ENCODE measurements at regions not wholly inside any gene's neighbourhood (a gene's known extent, or its start where the extent isn't known, plus 50 kb on each side); places are given as distances from the start of the nearest gene placed in this dataset.

- Histone ChIP-seq H3K4me2 (ENCODE audit: insufficient read depth, low read length) (peak overlapping the region; percentile 21), H3K79me2 (ENCODE audit: insufficient read depth, low read length) (no peaks in the 10 kb centered on the region), H3K4me1 (ENCODE audit: insufficient read depth, low read length) (peaks cover 5% of the 10 kb centered on the region), H4K20me1 (ENCODE audit: insufficient read depth, low read length) (no peaks in the 10 kb centered on the region), H3K27ac (ENCODE audit: low read depth, low read length) (no peak overlapping the region), H2AFZ (ENCODE audit: low read length) (no peak overlapping the region), H3K36me3 (ENCODE audit: insufficient read depth, low read length) (no peaks in the 10 kb centered on the region), H3K27me3 (ENCODE audit: insufficient read depth, low read length) (no peaks in the 10 kb centered on the region), H3K4me3 (ENCODE audit: insufficient read depth, low read length) (no peak overlapping the region), H3K9me3 (ENCODE audit: low read depth, low read length) (no peaks in the 10 kb centered on the region)
- TF ChIP-seq CTCF (IDR thresholded peaks at IDR 0.05; ENCODE audit: extremely low read depth, low read depth, low read length), result no peak
- DNase-seq (ENCODE audit: insufficient read length, low spot score, missing footprints), result no peak
Measured at GRCh38 chr2:186339716-186340115, 146.3 kb upstream of the ZC3H15 start.

- H3K9me3 ChIP-seq (ENCODE audit: low read depth, low read length), result no peaks in the 10 kb centered on the region
- H3K4me1 ChIP-seq (ENCODE audit: insufficient read depth, low read length), result peaks cover 5% of the 10 kb centered on the region
- H4K20me1 ChIP-seq (ENCODE audit: insufficient read depth, low read length), result no peaks in the 10 kb centered on the region
- no peak overlapping the region for H2AFZ ChIP-seq (ENCODE audit: low read length)
- no peak overlapping the region for H3K4me2 ChIP-seq (ENCODE audit: insufficient read depth, low read length)
- H3K4me3 ChIP-seq (ENCODE audit: insufficient read depth, low read length), result no peak overlapping the region
- H3K79me2 ChIP-seq (ENCODE audit: insufficient read depth, low read length), result no peaks in the 10 kb centered on the region
- no peak for TF ChIP-seq CTCF (IDR thresholded peaks at IDR 0.05; ENCODE audit: extremely low read depth, low read depth, low read length)
- DNase-seq (ENCODE audit: insufficient read length, low spot score, missing footprints), result no peak
- no peaks in the 10 kb centered on the region for H3K36me3 ChIP-seq (ENCODE audit: insufficient read depth, low read length)
- H3K27me3 ChIP-seq (ENCODE audit: insufficient read depth, low read length), result no peaks in the 10 kb centered on the region
- H3K27ac ChIP-seq (ENCODE audit: low read depth, low read length), result no peak overlapping the region
Measured at GRCh38 chr2:186342029-186342428, 144.0 kb upstream of the ZC3H15 start.

- Histone ChIP-seq H3K4me1 (ENCODE audit: insufficient read depth, low read length) (peaks cover 3% of the 10 kb centered on the region), H3K27ac (ENCODE audit: low read depth, low read length) (no peak overlapping the region), H3K4me2 (ENCODE audit: insufficient read depth, low read length) (no peak overlapping the region), H4K20me1 (ENCODE audit: insufficient read depth, low read length) (no peaks in the 10 kb centered on the region), H3K79me2 (ENCODE audit: insufficient read depth, low read length) (no peaks in the 10 kb centered on the region), H2AFZ (ENCODE audit: low read length) (no peak overlapping the region), H3K9me3 (ENCODE audit: low read depth, low read length) (no peaks in the 10 kb centered on the region), H3K36me3 (ENCODE audit: insufficient read depth, low read length) (no peaks in the 10 kb centered on the region), H3K4me3 (ENCODE audit: insufficient read depth, low read length) (no peak overlapping the region), H3K27me3 (ENCODE audit: insufficient read depth, low read length) (no peaks in the 10 kb centered on the region)
- DNase-seq (ENCODE audit: insufficient read length, low spot score, missing footprints), result no peak
- TF ChIP-seq CTCF (IDR thresholded peaks at IDR 0.05; ENCODE audit: extremely low read depth, low read depth, low read length), result no peak
Measured at GRCh38 chr2:186345745-186346144, 140.3 kb upstream of the ZC3H15 start.

- H3K27ac ChIP-seq (ENCODE audit: low read depth, low read length), result no peak overlapping the region
- no peak for TF ChIP-seq CTCF (IDR thresholded peaks at IDR 0.05; ENCODE audit: extremely low read depth, low read depth, low read length)
- no peaks in the 10 kb centered on the region for H4K20me1 ChIP-seq (ENCODE audit: insufficient read depth, low read length)
- no peak overlapping the region for H3K4me2 ChIP-seq (ENCODE audit: insufficient read depth, low read length)
- no peak overlapping the region for H2AFZ ChIP-seq (ENCODE audit: low read length)
- H3K4me1 ChIP-seq (ENCODE audit: insufficient read depth, low read length), result peaks cover 3% of the 10 kb centered on the region
- H3K9me3 ChIP-seq (ENCODE audit: low read depth, low read length), result no peaks in the 10 kb centered on the region
- H3K79me2 ChIP-seq (ENCODE audit: insufficient read depth, low read length), result no peaks in the 10 kb centered on the region
- DNase-seq (ENCODE audit: insufficient read length, low spot score, missing footprints), result no peak
- no peaks in the 10 kb centered on the region for H3K27me3 ChIP-seq (ENCODE audit: insufficient read depth, low read length)
- no peaks in the 10 kb centered on the region for H3K36me3 ChIP-seq (ENCODE audit: insufficient read depth, low read length)
- H3K4me3 ChIP-seq (ENCODE audit: insufficient read depth, low read length), result no peak overlapping the region
Measured at GRCh38 chr2:186346216-186346615, 139.8 kb upstream of the ZC3H15 start.

All from osteoblast (primary cell).